WTC11 (cell line): ENCODE measurements at regions not wholly inside any gene's neighbourhood (a gene's known extent, or its start where the extent isn't known, plus 50 kb on each side); places are given as distances from the start of the nearest gene placed in this dataset.

Source experiments
- AFF4 ChIP-seq: sonication (generic); formaldehyde crosslinking; IDR thresholded peaks from 2 replicates; pipeline ENCODE4 v1.8.1; 2023; ENCODE audit warnings: mild to moderate bottlenecking, missing genetic modification reagents, borderline replicate concordance
- CBFB ChIP-seq: sonication (generic); formaldehyde crosslinking; IDR thresholded peaks from 2 replicates; pipeline ENCODE4 v1.8.1; 2022; ENCODE audit warnings: mild to moderate bottlenecking, low read depth, missing genetic modification reagents
- CTCF ChIP-seq: fragments of 200-600 bp; IDR thresholded peaks from 2 replicates; pipeline ENCODE4 v1.8.0; 2022; ENCODE audit warnings: antibody characterized with exemption
- FOXK1 ChIP-seq: sonication (generic); formaldehyde crosslinking; IDR thresholded peaks from 2 replicates; pipeline ENCODE4 v1.8.0; 2022; ENCODE audit warnings: mild to moderate bottlenecking, moderate library complexity, missing genetic modification reagents
- HMGXB4 ChIP-seq: sonication (generic); formaldehyde crosslinking; IDR thresholded peaks from 2 replicates; pipeline ENCODE4 v1.8.1; 2023; ENCODE audit warnings: mild to moderate bottlenecking, moderate library complexity, missing genetic modification reagents
- MAX ChIP-seq: sonication (generic); formaldehyde crosslinking; IDR thresholded peaks from 2 replicates; pipeline ENCODE4 v1.8.0; 2022; ENCODE audit warnings: mild to moderate bottlenecking, missing genetic modification reagents
- USF2 ChIP-seq: sonication (generic); formaldehyde crosslinking; IDR thresholded peaks from 2 replicates; pipeline ENCODE4 v1.8.1; 2023; ENCODE audit warnings: mild to moderate bottlenecking, missing genetic modification reagents, moderate library complexity
- ZNF281 ChIP-seq: sonication (generic); formaldehyde crosslinking; IDR thresholded peaks from 2 replicates; pipeline ENCODE4 v1.8.0; 2023; ENCODE audit warnings: mild to moderate bottlenecking, missing genetic modification reagents

GRCh38 chr2:154614906-154615305 lies 83.6 kb upstream of the KCNJ3 start:
- TF ChIP-seq AFF4 (CRISPR knock-in tag) (no peak), MAX (no peak), CTCF (no peak), FOXK1 (no peak), CBFB (CRISPR knock-in tag) (no peak), USF2 (CRISPR knock-in tag) (no peak), ZNF281 (CRISPR knock-in tag) (no peak), HMGXB4 (no peak)
